IMR-90 (cell line): ENCODE measurements at regions not wholly inside any gene's neighbourhood (a gene's known extent, or its start where the extent isn't known, plus 50 kb on each side); places are given as distances from the start of the nearest gene placed in this dataset.
A peak's percentile ranks its signal among the peaks of the same experiment; 100 is the strongest.

Experiments used
- ATAC-seq: fragments of 200-7000 bp; cut with Tn5 transposase; 2 replicates; pipeline ENCODE4 v1.9.1; 2020; ENCODE audit warnings: low read depth, mild to moderate bottlenecking, moderate library complexity
- BruUV-seq: library from RNA; stranded (reverse); fragments of 400-500 nt; replicated peaks from 2 replicates; lab custom pipeline; 2021; lab: Mats Ljungman, UMichigan
- CTCF ChIA-PET: fragments of 300-600 bp; formaldehyde crosslinking; extraction: SDS; loops from one replicate; lab custom pipeline; 2021; ENCODE audit warnings: antibody characterized with exemption; lab: Yijun Ruan, JAX
- POLR2A ChIA-PET: fragments of 300-600 bp; sonication (Branson Sonifier 250); formaldehyde crosslinking; loops from one replicate; lab custom pipeline; 2022; ENCODE audit warnings: antibody characterized with exemption; ENCODE audit not compliant: unreplicated experiment; lab: Charles Lee
- DNase-seq: peaks from one replicate; pipeline ENCODE4 v3.0.0; 2013
- H2AFZ ChIP-seq: replicated peaks from 2 replicates; pipeline ENCODE3; 2013; ENCODE audit warnings: low read length, mild to moderate bottlenecking; ENCODE audit not compliant: poor library complexity
- H2AK5ac ChIP-seq: 2 replicates; pipeline ENCODE4 v1.6.1; 2013; ENCODE audit warnings: low read depth, low read length, inconsistent platforms
- H2AK9ac ChIP-seq: replicated peaks from 2 replicates; pipeline ENCODE3; 2013; ENCODE audit warnings: mild to moderate bottlenecking, low read depth, low read length, moderate library complexity; ENCODE audit not compliant: poor library complexity
- H2BK120ac ChIP-seq: 2 replicates; pipeline ENCODE4 v1.6.1; 2013; ENCODE audit warnings: low read depth, low read length, inconsistent platforms
- H2BK15ac ChIP-seq: 3 replicates; pipeline ENCODE4 v1.6.1; 2013; ENCODE audit warnings: low read depth, low read length, inconsistent platforms
- H2BK20ac ChIP-seq: 2 replicates; pipeline ENCODE4 v1.6.1; 2013; ENCODE audit warnings: low read depth, mild to moderate bottlenecking, inconsistent platforms, low read length, moderate library complexity
- H2BK5ac ChIP-seq: 2 replicates; pipeline ENCODE4 v1.6.1; 2013; ENCODE audit warnings: mild to moderate bottlenecking, low read depth, low read length, inconsistent platforms; ENCODE audit not compliant: poor library complexity, severe bottlenecking
- H3K14ac ChIP-seq: replicated peaks from 2 replicates; pipeline ENCODE4 v1.6.1; 2013; ENCODE audit warnings: low read depth, low read length, inconsistent platforms
- H3K18ac ChIP-seq: 2 replicates; pipeline ENCODE4 v1.6.1; 2013; ENCODE audit warnings: low read depth, low read length, control low read depth
- H3K23ac ChIP-seq: 2 replicates; pipeline ENCODE4 v1.6.1; 2013; ENCODE audit warnings: low read depth, low read length, inconsistent platforms
- H3K27ac ChIP-seq: 2 replicates; pipeline ENCODE4 v1.5.1; 2013; ENCODE audit warnings: mild to moderate bottlenecking, control low read depth, low read length; ENCODE audit not compliant: insufficient read depth
- H3K27me3 ChIP-seq: 2 replicates; pipeline ENCODE4 v1.6.1; 2013; ENCODE audit warnings: low read length; ENCODE audit not compliant: control insufficient read depth, insufficient read depth
- H3K36me3 ChIP-seq: 2 replicates; pipeline ENCODE4 v1.6.1; 2013; ENCODE audit warnings: low read length, mixed read lengths; ENCODE audit not compliant: control insufficient read depth, insufficient read depth
- H3K4ac ChIP-seq: 2 replicates; pipeline ENCODE4 v1.6.1; 2013; ENCODE audit warnings: low read depth, low read length, inconsistent platforms
- H3K4me1 ChIP-seq: 2 replicates; pipeline ENCODE4 v1.6.1; 2013; ENCODE audit warnings: low read length, mixed read lengths; ENCODE audit not compliant: control insufficient read depth, insufficient read depth
- H3K4me2 ChIP-seq: 2 replicates; pipeline ENCODE4 v1.6.1; 2013; ENCODE audit warnings: low read depth, mild to moderate bottlenecking, control low read depth, low read length, moderate library complexity
- H3K4me3 ChIP-seq: 2 replicates; pipeline ENCODE4 v1.5.1; 2013; ENCODE audit warnings: low read depth, mild to moderate bottlenecking, control low read depth, low read length, moderate library complexity; ENCODE audit not compliant: insufficient read depth
- H3K56ac ChIP-seq: 2 replicates; pipeline ENCODE4 v1.6.1; 2013; ENCODE audit warnings: low read length, inconsistent platforms; ENCODE audit not compliant: insufficient read depth; ENCODE audit errors: extremely low read depth
- H3K79me1 ChIP-seq, 2 experiments: 2 replicates each; pipeline ENCODE4 v1.6.1; 2013; ENCODE audit warnings: low read length in 2 of 2, inconsistent platforms in 1 of 2, low read depth in 1 of 2
- H3K9ac ChIP-seq: 2 replicates; pipeline ENCODE4 v1.6.1; 2013; ENCODE audit warnings: low read depth, low read length, control low read depth
- H3K9me1 ChIP-seq: 2 replicates; pipeline ENCODE4 v1.6.1; 2013; ENCODE audit warnings: low read length, inconsistent platforms; ENCODE audit not compliant: insufficient read depth
- H3K9me3 ChIP-seq: 2 replicates; pipeline ENCODE4 v1.6.1; 2013; ENCODE audit warnings: low read length; ENCODE audit not compliant: control insufficient read depth, insufficient read depth
- H4K20me1 ChIP-seq: 2 replicates; pipeline ENCODE4 v1.6.1; 2013; ENCODE audit warnings: low read length, inconsistent platforms; ENCODE audit not compliant: insufficient read depth
- H4K5ac ChIP-seq: 2 replicates; pipeline ENCODE4 v1.6.1; 2013; ENCODE audit warnings: mild to moderate bottlenecking, low read depth, low read length, control low read depth
- H4K8ac ChIP-seq, 2 experiments: 2 replicates each; pipeline ENCODE4 v1.6.1; 2013; ENCODE audit warnings: low read depth in 2 of 2, low read length in 2 of 2, control low read depth in 1 of 2, inconsistent platforms in 1 of 2
- H4K91ac ChIP-seq: 2 replicates; pipeline ENCODE4 v1.6.1; 2013; ENCODE audit warnings: low read depth, low read length, inconsistent platforms; ENCODE audit not compliant: insufficient read depth
- NFE2L2 ChIP-seq: fragments of 150-350 bp; IDR thresholded peaks from 2 replicates; pipeline ENCODE4 v1.6.1; 2016; ENCODE audit warnings: low read depth, mild to moderate bottlenecking, low read length
- POLR2A ChIP-seq: IDR thresholded peaks from 2 replicates; pipeline ENCODE4 v1.6.1; 2012; ENCODE audit warnings: mild to moderate bottlenecking, low read depth, low read length
- WGBS, 2 experiments: methylation state at CpG; one replicate each; pipeline versions ENCODE4 v1.1.5 to v1.1.7; 2013; ENCODE audit warnings: missing lambda C conversion rate in 2 of 2; ENCODE audit not compliant: insufficient read length in 1 of 2; ENCODE audit errors: extremely low coverage in 2 of 2; 5-methylcytosine and 5-hydroxymethylcytosine counted together
- dilution Hi-C: fragments of 300-500 bp; cut with HindIII; formaldehyde crosslinking; loops from one replicate; pipeline ENCODE4 v1.14.3; 2018; ENCODE audit warnings: low sequenced_read_pairs; ENCODE audit not compliant: unreplicated experiment
- in situ Hi-C: fragments of 300-500 bp; cut with MboI; formaldehyde crosslinking; loops from 3 replicates; pipeline ENCODE4 v1.14.3; 2019; ENCODE audit warnings: low sequenced_read_pairs, inconsistent platforms, mixed read lengths
- intact Hi-C: fragments of 100-400 bp; cut with micrococcal nuclease; formaldehyde crosslinking; loops from 2 replicates; pipeline ENCODE4 v1.10.0; 2022

DNA sequence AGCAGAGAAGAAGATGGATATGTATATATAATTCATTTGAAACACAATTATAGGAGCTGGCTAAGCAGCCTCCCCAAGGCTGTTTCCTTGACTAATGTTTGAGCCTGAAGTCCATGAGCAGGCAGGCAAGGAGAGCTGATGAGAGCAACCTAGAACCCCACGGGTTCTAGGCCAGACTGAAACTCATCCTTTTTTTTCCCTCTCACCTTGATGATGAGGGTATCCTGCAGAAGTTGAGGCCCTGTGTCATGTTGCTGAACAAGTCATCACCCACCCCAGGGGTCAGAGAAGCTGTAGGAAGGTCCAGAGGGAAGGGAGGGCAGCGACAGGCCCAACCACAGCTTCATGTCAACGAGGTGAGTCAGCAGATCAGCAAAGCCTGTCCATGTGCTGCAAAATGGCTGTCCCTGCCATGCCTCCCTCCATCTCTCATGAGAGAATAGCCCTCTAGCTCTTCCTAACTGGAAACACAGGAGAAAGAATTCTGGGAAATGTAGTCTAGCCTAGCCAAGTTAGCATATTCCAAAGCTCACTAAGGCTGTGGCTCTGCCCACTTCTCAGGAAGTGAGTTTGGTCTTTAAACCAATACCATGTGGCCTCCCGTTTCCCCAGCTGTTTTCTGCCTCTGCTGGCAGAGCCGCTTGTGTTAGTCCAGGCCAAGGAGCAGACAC, 91.3 kb upstream of the DTNBP1 start:
- 0 out of 2 replicates have a peak, but pooled peaks cover 4% of the 10 kb centered on the region for H3K9me1 ChIP-seq
- ChIA-PET POLR2A (no interaction called here), CTCF (no interaction called here)
- BruUV-seq = no TSS peak
- dilution Hi-C loops = no loop called here
- H3K4me3 ChIP-seq = no peak overlapping the region
- H4K8ac ChIP-seq = 0 out of 4 replicates have a peak overlapping the region, but pooled peaks of 1 of the 2 experiments have one; percentile 32
- peaks cover 2% of the 10 kb centered on the region; the same call in 1 of the 2 replicates for H3K27me3 ChIP-seq
- no peak overlapping the region for H2AK5ac ChIP-seq
- H3K23ac ChIP-seq = no peak overlapping the region
- intact Hi-C loops = no loop called here
- WGBS, 2 experiments = no CpG with 5 or more reads among the region's 5 CpGs
- no peak overlapping the region for H3K9ac ChIP-seq
- TF ChIP-seq NFE2L2 (no peak), POLR2A (no peak)
- H3K9me3 ChIP-seq = no peaks in the 10 kb centered on the region
- no peaks in the 10 kb centered on the region for H3K36me3 ChIP-seq
- no peak overlapping the region for H3K4ac ChIP-seq
- H4K91ac ChIP-seq = no peak overlapping the region
- no peak overlapping the region for H3K27ac ChIP-seq
- H2BK5ac ChIP-seq = no peak overlapping the region
- no peaks in the 10 kb centered on the region for H3K79me1 ChIP-seq
- in situ Hi-C loops = no loop called here
- H2BK20ac ChIP-seq = no peak overlapping the region
- H4K5ac ChIP-seq = no peak overlapping the region
- H2BK120ac ChIP-seq = no peak overlapping the region
- H2AFZ ChIP-seq = peak overlapping the region; percentile 78
- H4K20me1 ChIP-seq = no peaks in the 10 kb centered on the region
- H3K4me1 ChIP-seq = no peaks in the 10 kb centered on the region
- no peak overlapping the region for H2BK15ac ChIP-seq
- no peak overlapping the region for H3K4me2 ChIP-seq
- DNase-seq (peak; percentile 42), ATAC-seq (no peak)
- H3K18ac ChIP-seq = no peak overlapping the region
- H3K56ac ChIP-seq = no peak overlapping the region
- H2AK9ac ChIP-seq = no peak overlapping the region
- H3K14ac ChIP-seq = no peak overlapping the region
